ENCODE measurements at regions not wholly inside any gene's neighbourhood (a gene's known extent, or its start where the extent isn't known, plus 50 kb on each side); places are given as distances from the start of the nearest gene placed in this dataset.
"Not testable (repeated sequence)": the region's sequence is repeated elsewhere in the genome, so short reads cannot be mapped to it uniquely, and the experiment has no call there.

DNA sequence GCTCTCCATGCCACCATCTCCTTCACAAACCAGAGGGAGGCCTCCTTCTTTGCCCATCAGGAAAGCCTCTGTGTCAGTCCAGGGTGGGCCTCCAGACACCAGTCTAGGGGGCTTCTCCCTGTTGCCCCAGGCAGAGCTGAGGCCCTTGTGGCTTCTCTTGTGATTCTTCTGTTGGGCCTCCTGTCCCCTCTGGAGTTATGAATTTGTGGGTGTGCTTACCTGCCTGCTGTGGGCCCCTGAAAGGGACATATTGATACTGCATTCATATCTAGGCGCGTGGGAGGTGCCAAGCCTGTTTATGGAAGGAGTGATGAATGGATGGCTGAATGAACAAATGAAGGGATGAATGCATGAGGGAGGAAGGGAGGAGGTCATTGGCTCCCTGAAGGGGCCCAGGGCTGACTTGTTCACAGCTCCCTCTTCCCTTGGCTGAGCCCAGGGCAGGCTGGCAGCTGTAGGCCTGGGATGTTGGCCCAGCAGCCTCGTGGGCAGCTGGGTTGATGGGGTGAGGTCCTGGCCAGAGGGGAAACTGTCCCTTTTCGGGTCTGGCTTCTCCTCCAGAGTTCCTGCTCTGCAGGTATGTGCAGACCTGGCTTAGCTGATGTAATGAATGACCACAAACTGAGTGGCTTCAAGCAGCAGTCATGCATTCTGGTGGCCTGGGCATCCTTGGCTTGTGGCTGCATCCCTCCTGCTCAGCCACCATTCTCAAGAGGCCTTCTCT lies 195.4 kb downstream of the GOLGA6L6 start:
- no peak for TF ChIP-seq EZH2 (IDR thresholded peaks at IDR 0.05; ENCODE audit: borderline replicate concordance, low read length)
- TF ChIP-seq, protein P1, sequence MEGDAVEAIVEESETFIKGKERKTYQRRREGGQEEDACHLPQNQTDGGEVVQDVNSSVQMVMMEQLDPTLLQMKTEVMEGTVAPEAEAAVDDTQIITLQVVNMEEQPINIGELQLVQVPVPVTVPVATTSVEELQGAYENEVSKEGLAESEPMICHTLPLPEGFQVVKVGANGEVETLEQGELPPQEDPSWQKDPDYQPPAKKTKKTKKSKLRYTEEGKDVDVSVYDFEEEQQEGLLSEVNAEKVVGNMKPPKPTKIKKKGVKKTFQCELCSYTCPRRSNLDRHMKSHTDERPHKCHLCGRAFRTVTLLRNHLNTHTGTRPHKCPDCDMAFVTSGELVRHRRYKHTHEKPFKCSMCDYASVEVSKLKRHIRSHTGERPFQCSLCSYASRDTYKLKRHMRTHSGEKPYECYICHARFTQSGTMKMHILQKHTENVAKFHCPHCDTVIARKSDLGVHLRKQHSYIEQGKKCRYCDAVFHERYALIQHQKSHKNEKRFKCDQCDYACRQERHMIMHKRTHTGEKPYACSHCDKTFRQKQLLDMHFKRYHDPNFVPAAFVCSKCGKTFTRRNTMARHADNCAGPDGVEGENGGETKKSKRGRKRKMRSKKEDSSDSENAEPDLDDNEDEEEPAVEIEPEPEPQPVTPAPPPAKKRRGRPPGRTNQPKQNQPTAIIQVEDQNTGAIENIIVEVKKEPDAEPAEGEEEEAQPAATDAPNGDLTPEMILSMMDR (IDR thresholded peaks at IDR 0.05; ENCODE audit: low read length): no peak
- Histone ChIP-seq H3K27me3 (ENCODE audit: insufficient read depth, low read length) (no peaks in the 10 kb centered on the region), H4K20me1 (ENCODE audit: insufficient read depth, low read length) (no peaks in the 10 kb centered on the region), H3K36me3 (ENCODE audit: insufficient read depth, low read length) (no peaks in the 10 kb centered on the region), H3K4me1 (ENCODE audit: insufficient read depth, low read length, severe bottlenecking) (no peaks in the 10 kb centered on the region), H3K79me2 (ENCODE audit: insufficient read depth, low read length) (no peaks in the 10 kb centered on the region), H3K9me3 (ENCODE audit: low read length) (no peaks in the 10 kb centered on the region), H3K4me3 (ENCODE audit: low read depth, low read length, poor library complexity, severe bottlenecking) (no peak overlapping the region), H3K9me2 (ENCODE audit: low read depth, low read length) (no peaks in the 10 kb centered on the region), H3K9ac (ENCODE audit: low read length) (no peak overlapping the region), H3K27ac (ENCODE audit: low read depth, low read length, poor library complexity, severe bottlenecking) (no peak overlapping the region), H3K4me2 (ENCODE audit: low read length) (no peak overlapping the region), H2AFZ (ENCODE audit: low read length) (no peak overlapping the region), H3F3A (ENCODE audit: insufficient read depth, low read length) (no peaks in the 10 kb centered on the region)

DNA sequence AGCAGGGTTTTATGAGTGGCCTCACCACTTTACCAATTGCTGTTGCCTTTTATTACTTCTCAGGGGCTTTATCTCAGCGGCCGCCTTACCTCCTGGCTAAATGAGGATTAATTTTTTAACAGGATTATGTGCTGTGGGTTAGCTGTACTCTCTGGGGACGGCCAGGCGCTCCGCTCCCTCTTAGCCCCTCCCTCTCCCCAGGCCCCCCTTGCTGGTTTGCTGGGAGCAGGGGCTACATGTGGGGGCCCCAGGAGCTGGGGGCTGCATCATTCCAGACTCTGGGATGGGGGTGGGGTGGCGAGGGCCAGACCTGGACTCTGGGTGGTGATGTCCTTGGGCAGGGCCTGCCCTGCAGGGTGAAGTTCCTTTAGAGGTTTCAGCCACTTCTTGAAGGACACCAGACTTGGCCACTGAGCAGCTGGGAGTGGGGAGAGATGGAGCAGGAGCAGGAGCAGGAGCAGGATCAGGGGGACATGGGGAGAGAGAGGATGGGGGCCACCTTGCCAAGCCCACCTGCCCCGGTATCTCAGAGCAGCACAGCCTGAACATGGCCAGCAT lies 196.1 kb downstream of the GOLGA6L6 start:
- Histone ChIP-seq H3K27me3 (ENCODE audit: insufficient read depth, low read length) (no peaks in the 10 kb centered on the region), H3K4me2 (ENCODE audit: low read length) (no peak overlapping the region), H2AFZ (ENCODE audit: low read length) (no peak overlapping the region), H3K36me3 (ENCODE audit: insufficient read depth, low read length) (no peaks in the 10 kb centered on the region), H3K4me1 (ENCODE audit: insufficient read depth, low read length, severe bottlenecking) (no peaks in the 10 kb centered on the region), H3K9me2 (ENCODE audit: low read depth, low read length) (no peaks in the 10 kb centered on the region), H3K27ac (ENCODE audit: low read depth, low read length, poor library complexity, severe bottlenecking) (no peak overlapping the region), H3K4me3 (ENCODE audit: low read depth, low read length, poor library complexity, severe bottlenecking) (no peak overlapping the region), H4K20me1 (ENCODE audit: insufficient read depth, low read length) (no peaks in the 10 kb centered on the region), H3K9me3 (ENCODE audit: low read length) (no peaks in the 10 kb centered on the region), H3F3A (ENCODE audit: insufficient read depth, low read length) (no peaks in the 10 kb centered on the region), H3K9ac (ENCODE audit: low read length) (no peak overlapping the region), H3K79me2 (ENCODE audit: insufficient read depth, low read length) (no peaks in the 10 kb centered on the region)
- TF ChIP-seq, protein P1 (IDR thresholded peaks at IDR 0.05; ENCODE audit: low read length): no peak
- TF ChIP-seq EZH2 (IDR thresholded peaks at IDR 0.05; ENCODE audit: borderline replicate concordance, low read length): no peak

DNA sequence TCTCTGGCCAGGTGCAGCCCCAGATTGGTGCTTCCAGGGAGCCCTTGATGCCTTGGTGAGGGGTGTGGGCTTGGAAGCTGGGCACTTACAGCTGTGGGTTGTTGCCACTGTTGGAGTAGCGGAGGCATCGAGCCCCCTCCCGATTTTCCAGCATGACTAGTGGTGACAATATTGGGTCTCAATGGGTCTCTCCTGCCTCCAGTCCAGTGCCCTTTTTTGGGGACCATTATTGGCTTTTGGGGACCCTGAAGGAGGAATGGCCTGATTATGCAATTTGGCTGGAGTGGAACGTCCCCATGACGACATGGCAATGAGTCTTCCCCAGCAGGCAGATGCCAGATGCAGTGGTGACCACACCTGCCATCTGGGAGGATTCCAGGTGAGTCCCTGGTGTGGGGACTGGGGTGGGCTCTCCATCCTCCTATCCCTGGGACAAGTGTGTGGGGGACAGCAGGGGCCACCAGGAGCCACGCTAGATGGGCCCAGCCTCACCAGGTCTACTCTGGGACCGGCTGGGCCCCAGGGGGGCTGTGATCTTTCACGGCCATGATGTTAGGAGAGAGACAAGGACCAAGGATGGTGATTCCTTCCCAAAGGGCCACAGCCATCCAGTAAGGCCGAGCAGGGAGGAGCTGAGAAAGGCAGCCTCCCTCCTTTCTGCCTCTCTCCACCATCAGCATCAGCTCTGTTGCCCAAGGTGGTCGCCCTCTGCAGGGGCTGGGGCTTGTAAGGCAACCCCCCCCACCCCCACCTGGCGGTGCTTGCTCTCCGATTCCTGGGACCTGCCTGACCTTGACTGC lies 196.8 kb downstream of the GOLGA6L6 start:
- H3K4me1 ChIP-seq (ENCODE audit: insufficient read depth, low read length, severe bottlenecking): no peaks in the 10 kb centered on the region
- no peak overlapping the region for H2AFZ ChIP-seq (ENCODE audit: low read length)
- no peaks in the 10 kb centered on the region for H3K9me3 ChIP-seq (ENCODE audit: low read length)
- no peaks in the 10 kb centered on the region for H3K36me3 ChIP-seq (ENCODE audit: insufficient read depth, low read length)
- no peak overlapping the region for H3K4me3 ChIP-seq (ENCODE audit: low read depth, low read length, poor library complexity, severe bottlenecking)
- no peak for TF ChIP-seq EZH2 (IDR thresholded peaks at IDR 0.05; ENCODE audit: borderline replicate concordance, low read length)
- TF ChIP-seq, protein P1 (IDR thresholded peaks at IDR 0.05; ENCODE audit: low read length): no peak
- H3K9me2 ChIP-seq (ENCODE audit: low read depth, low read length): no peaks in the 10 kb centered on the region
- H3K4me2 ChIP-seq (ENCODE audit: low read length): no peak overlapping the region
- no peaks in the 10 kb centered on the region for H4K20me1 ChIP-seq (ENCODE audit: insufficient read depth, low read length)
- no peaks in the 10 kb centered on the region for H3F3A ChIP-seq (ENCODE audit: insufficient read depth, low read length)
- H3K27me3 ChIP-seq (ENCODE audit: insufficient read depth, low read length): no peaks in the 10 kb centered on the region
- H3K9ac ChIP-seq (ENCODE audit: low read length): no peak overlapping the region
- H3K79me2 ChIP-seq (ENCODE audit: insufficient read depth, low read length): no peaks in the 10 kb centered on the region
- H3K27ac ChIP-seq (ENCODE audit: low read depth, low read length, poor library complexity, severe bottlenecking): no peak overlapping the region

DNA sequence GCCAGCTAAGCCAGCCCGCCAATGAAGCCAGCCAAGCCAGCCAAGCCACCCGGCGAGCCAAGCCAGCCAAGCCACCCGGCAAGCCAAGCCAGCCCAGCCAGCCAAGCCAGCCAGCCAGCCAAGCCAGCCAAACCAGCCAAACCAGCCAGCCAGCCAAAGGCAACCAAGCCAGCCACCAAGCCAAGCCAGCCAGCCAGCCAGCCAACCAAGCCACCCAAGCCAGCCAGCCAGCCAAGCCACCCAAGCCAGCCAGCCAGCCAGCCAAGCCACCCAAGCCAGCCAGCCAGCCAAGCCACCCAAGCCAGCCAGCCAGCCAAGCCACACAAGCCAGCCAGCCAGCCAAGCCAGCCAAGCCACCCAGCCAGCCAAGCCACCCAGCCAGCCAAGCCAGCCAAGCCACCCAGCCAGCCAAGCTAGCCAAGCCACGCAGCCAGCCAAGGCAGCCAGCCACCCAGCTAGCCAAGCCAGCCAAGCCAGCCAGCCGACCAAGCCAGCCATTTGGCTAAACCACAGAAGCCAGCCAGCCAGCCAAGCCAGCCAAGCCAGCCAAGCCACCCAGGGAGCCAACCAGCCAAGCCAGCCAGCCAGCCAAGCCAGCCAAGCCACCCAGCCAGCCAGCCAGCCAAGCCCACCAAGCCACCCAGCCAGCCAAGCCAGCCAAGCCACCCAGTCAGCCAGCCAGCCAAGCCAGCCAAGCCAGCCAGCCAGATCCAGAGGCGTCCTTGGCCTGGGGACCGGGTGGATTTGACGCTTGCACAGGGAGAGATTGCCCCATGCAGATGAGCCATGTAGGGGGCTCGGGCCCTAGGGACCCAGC lies 198.0 kb downstream of the GOLGA6L6 start:
- H3K4me3 ChIP-seq (ENCODE audit: low read depth, low read length, poor library complexity, severe bottlenecking); H3K4me2 ChIP-seq (ENCODE audit: low read length); H3K27me3 ChIP-seq (ENCODE audit: insufficient read depth, low read length); H3K27ac ChIP-seq (ENCODE audit: low read depth, low read length, poor library complexity, severe bottlenecking); H3K9me3 ChIP-seq (ENCODE audit: low read length); H2AFZ ChIP-seq (ENCODE audit: low read length); H3K79me2 ChIP-seq (ENCODE audit: insufficient read depth, low read length); H4K20me1 ChIP-seq (ENCODE audit: insufficient read depth, low read length); H3K9ac ChIP-seq (ENCODE audit: low read length); H3K9me2 ChIP-seq (ENCODE audit: low read depth, low read length); H3K36me3 ChIP-seq (ENCODE audit: insufficient read depth, low read length); H3F3A ChIP-seq (ENCODE audit: insufficient read depth, low read length); H3K4me1 ChIP-seq (ENCODE audit: insufficient read depth, low read length, severe bottlenecking): not testable (repeated sequence)
